Lower leg skin (tissue), 3 donors: ENCODE measurements at regions not wholly inside any gene's neighbourhood (a gene's known extent, or its start where the extent isn't known, plus 50 kb on each side); places are given as distances from the start of the nearest gene placed in this dataset.
"Not testable (repeated sequence)": the region's sequence is repeated elsewhere in the genome, so short reads cannot be mapped to it uniquely, and the experiment has no call there.

Source experiments
- POLR2A ChIP-seq, 2 donors: fragments of 450-650 bp; IDR thresholded peaks; one replicate each; pipeline ENCODE4 v1.6.1; 2016 to 2017; ENCODE audit warnings: antibody characterized with exemption in 2 of 2, mild to moderate bottlenecking in 1 of 2, moderate library complexity in 1 of 2
- TF ChIP-seq, protein P1 (sequence below), 3 donors: fragments of 450-650 bp; IDR thresholded peaks; one replicate each; pipeline ENCODE4 v1.5.1; 2016; ENCODE audit warnings: antibody characterized with exemption in 3 of 3, mild to moderate bottlenecking in 3 of 3, moderate library complexity in 2 of 3

DNA sequence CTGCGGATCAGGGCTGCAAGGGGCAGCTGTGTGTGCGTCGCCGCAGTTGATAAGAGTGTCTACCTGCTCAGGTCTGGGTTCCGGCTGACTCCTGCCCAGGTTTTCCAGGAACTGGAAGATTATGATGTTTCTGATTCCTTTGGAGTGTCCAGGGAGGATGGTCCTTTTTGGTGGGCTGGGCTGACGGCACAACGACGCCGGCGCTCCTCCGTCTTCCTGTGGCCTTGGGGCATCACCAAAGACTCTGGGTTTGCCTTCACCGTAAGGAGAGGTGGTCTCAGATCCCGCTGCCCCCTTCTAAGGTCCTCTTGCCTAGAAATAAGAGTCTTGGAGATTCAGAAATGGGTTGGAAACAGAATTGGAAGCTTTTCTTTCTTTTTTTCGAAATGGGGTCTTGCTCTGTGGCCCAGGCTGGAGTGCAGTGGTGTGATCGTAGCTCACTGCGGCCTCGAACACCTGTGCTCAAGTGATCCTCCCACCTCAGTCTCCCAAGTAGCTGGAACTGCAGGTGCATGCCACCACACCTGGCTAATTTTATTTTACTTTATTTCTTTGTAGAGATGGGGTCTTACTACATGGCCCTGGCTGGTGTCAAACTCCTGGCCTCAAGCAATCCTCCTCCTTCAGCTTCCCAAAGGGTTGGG, 1245.5 kb upstream of the PHF14 start:
- TF ChIP-seq, protein P1, sequence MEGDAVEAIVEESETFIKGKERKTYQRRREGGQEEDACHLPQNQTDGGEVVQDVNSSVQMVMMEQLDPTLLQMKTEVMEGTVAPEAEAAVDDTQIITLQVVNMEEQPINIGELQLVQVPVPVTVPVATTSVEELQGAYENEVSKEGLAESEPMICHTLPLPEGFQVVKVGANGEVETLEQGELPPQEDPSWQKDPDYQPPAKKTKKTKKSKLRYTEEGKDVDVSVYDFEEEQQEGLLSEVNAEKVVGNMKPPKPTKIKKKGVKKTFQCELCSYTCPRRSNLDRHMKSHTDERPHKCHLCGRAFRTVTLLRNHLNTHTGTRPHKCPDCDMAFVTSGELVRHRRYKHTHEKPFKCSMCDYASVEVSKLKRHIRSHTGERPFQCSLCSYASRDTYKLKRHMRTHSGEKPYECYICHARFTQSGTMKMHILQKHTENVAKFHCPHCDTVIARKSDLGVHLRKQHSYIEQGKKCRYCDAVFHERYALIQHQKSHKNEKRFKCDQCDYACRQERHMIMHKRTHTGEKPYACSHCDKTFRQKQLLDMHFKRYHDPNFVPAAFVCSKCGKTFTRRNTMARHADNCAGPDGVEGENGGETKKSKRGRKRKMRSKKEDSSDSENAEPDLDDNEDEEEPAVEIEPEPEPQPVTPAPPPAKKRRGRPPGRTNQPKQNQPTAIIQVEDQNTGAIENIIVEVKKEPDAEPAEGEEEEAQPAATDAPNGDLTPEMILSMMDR (IDR thresholded peaks at IDR 0.05) = not testable (repeated sequence)
- not testable (repeated sequence) for TF ChIP-seq POLR2A (IDR thresholded peaks at IDR 0.05)
